Activated naive CD4-positive, alpha-beta T cell treated with anti-CD3 and anti-CD28 coated beads, Interleukin-2, amount 10 ng/mL, durations not matched to agents 7 days and 5 days (primary cell): ENCODE measurements at regions not wholly inside any gene's neighbourhood (a gene's known extent, or its start where the extent isn't known, plus 50 kb on each side); places are given as distances from the start of the nearest gene placed in this dataset.

Source experiments
- CTCF ChIA-PET: fragments of 350-600 bp; sonication (Branson Sonifier 250); formaldehyde crosslinking; loops from one replicate; lab custom pipeline; 2021; ENCODE audit warnings: antibody characterized with exemption; lab: Charles Lee
- DNase-seq: peaks from one replicate; pipeline ENCODE4 v3.0.0-alpha.2; 2020
- H3K27ac Mint-ChIP-seq: one replicate; pipeline ENCODE4 v1.8.0; 2021; ENCODE audit warnings: mild to moderate bottlenecking, moderate library complexity, mixed read lengths
- H3K27me3 Mint-ChIP-seq: one replicate; pipeline ENCODE4 v1.8.0; 2021; ENCODE audit warnings: mild to moderate bottlenecking, mixed read lengths
- H3K36me3 Mint-ChIP-seq: one replicate; pipeline ENCODE4 v1.8.0; 2021; ENCODE audit warnings: mixed read lengths
- H3K4me1 Mint-ChIP-seq: one replicate; pipeline ENCODE4 v1.8.0; 2021; ENCODE audit warnings: mixed read lengths
- H3K4me3 Mint-ChIP-seq: one replicate; pipeline ENCODE4 v1.8.0; 2021; ENCODE audit warnings: mild to moderate bottlenecking, moderate library complexity, mixed read lengths
- H3K9me3 Mint-ChIP-seq: one replicate; pipeline ENCODE4 v1.8.0; 2021; ENCODE audit warnings: mixed read lengths

- no peak for DNase-seq
- no peaks in the 10 kb centered on the region for H3K27me3 Mint-ChIP-seq
- no peaks in the 10 kb centered on the region for H3K4me1 Mint-ChIP-seq
- H3K27ac Mint-ChIP-seq = no peak overlapping the region
- H3K4me3 Mint-ChIP-seq = no peak overlapping the region
- no peaks in the 10 kb centered on the region for H3K9me3 Mint-ChIP-seq
- CTCF ChIA-PET = no interaction called here
- H3K36me3 Mint-ChIP-seq = no peaks in the 10 kb centered on the region
Observed at GRCh38 chr11:111168871-111169270, 76.7 kb upstream of the POU2AF2 start.

GRCh38 chr11:111167666-111168065 lies 77.9 kb upstream of the POU2AF2 start:
- CTCF ChIA-PET = no interaction called here
- H3K27ac Mint-ChIP-seq = no peak overlapping the region
- H3K36me3 Mint-ChIP-seq = no peaks in the 10 kb centered on the region
- no peaks in the 10 kb centered on the region for H3K4me1 Mint-ChIP-seq
- no peaks in the 10 kb centered on the region for H3K9me3 Mint-ChIP-seq
- H3K27me3 Mint-ChIP-seq = no peaks in the 10 kb centered on the region
- DNase-seq = no peak
- H3K4me3 Mint-ChIP-seq = no peak overlapping the region

GRCh38 chr11:111166598-111166997 lies 78.9 kb upstream of the POU2AF2 start:
- H3K4me3 Mint-ChIP-seq = no peak overlapping the region
- no peak for DNase-seq
- no peak overlapping the region for H3K27ac Mint-ChIP-seq
- CTCF ChIA-PET = no interaction called here
- H3K36me3 Mint-ChIP-seq = no peaks in the 10 kb centered on the region
- no peaks in the 10 kb centered on the region for H3K9me3 Mint-ChIP-seq
- no peaks in the 10 kb centered on the region for H3K27me3 Mint-ChIP-seq
- H3K4me1 Mint-ChIP-seq = no peaks in the 10 kb centered on the region

- DNase-seq = no peak
- H3K4me1 Mint-ChIP-seq = no peaks in the 10 kb centered on the region
Observed at GRCh38 chr11:111162305-111162704, 83.2 kb upstream of the POU2AF2 start.

GRCh38 chr11:111157571-111157970 lies 88.0 kb upstream of the POU2AF2 start:
- Mint-ChIP-seq H3K36me3 (no peaks in the 10 kb centered on the region), H3K27ac (no peak overlapping the region), H3K27me3 (no peaks in the 10 kb centered on the region), H3K4me1 (no peaks in the 10 kb centered on the region), H3K4me3 (no peak overlapping the region), H3K9me3 (no peaks in the 10 kb centered on the region)
- DNase-seq = no peak
- CTCF ChIA-PET = no interaction called here

More at GRCh38 chr11:111162305-111162704, 83.2 kb upstream of the POU2AF2 start:
- H3K27me3 Mint-ChIP-seq = no peaks in the 10 kb centered on the region
- H3K27ac Mint-ChIP-seq = no peak overlapping the region
- H3K4me3 Mint-ChIP-seq = no peak overlapping the region
- H3K36me3 Mint-ChIP-seq = no peaks in the 10 kb centered on the region
- H3K9me3 Mint-ChIP-seq = no peaks in the 10 kb centered on the region
- CTCF ChIA-PET = no interaction called here

- H3K27me3 Mint-ChIP-seq = no peaks in the 10 kb centered on the region
- H3K4me1 Mint-ChIP-seq = no peaks in the 10 kb centered on the region
- H3K4me3 Mint-ChIP-seq = no peak overlapping the region
- no peaks in the 10 kb centered on the region for H3K9me3 Mint-ChIP-seq
- H3K36me3 Mint-ChIP-seq = no peaks in the 10 kb centered on the region
- H3K27ac Mint-ChIP-seq = no peak overlapping the region
- CTCF ChIA-PET = no interaction called here
- DNase-seq = no peak
Observed at GRCh38 chr11:111155021-111155420, 90.5 kb upstream of the POU2AF2 start.

GRCh38 chr11:111153194-111153593 lies 92.3 kb upstream of the POU2AF2 start:
- Mint-ChIP-seq H3K4me1 (no peaks in the 10 kb centered on the region), H3K27me3 (no peaks in the 10 kb centered on the region), H3K4me3 (no peak overlapping the region), H3K27ac (no peak overlapping the region), H3K9me3 (no peaks in the 10 kb centered on the region), H3K36me3 (no peaks in the 10 kb centered on the region)
- DNase-seq = no peak
- CTCF ChIA-PET = no interaction called here

- Mint-ChIP-seq H3K4me1 (no peaks in the 10 kb centered on the region), H3K9me3 (no peaks in the 10 kb centered on the region), H3K27me3 (no peaks in the 10 kb centered on the region), H3K27ac (no peak overlapping the region), H3K36me3 (no peaks in the 10 kb centered on the region), H3K4me3 (no peak overlapping the region)
- DNase-seq = no peak
- CTCF ChIA-PET = no interaction called here
Observed at GRCh38 chr11:111148953-111149352, 96.6 kb upstream of the POU2AF2 start.

GRCh38 chr11:111148121-111148520 lies 97.4 kb upstream of the POU2AF2 start:
- Mint-ChIP-seq H3K4me3 (no peak overlapping the region), H3K9me3 (no peaks in the 10 kb centered on the region), H3K4me1 (no peaks in the 10 kb centered on the region), H3K27me3 (no peaks in the 10 kb centered on the region), H3K36me3 (no peaks in the 10 kb centered on the region), H3K27ac (no peak overlapping the region)
- CTCF ChIA-PET = interaction anchor here (0.6 kb wide), 1 partner anchor 67 kb away, joined by 3 read pairs; no protein-coding TSS in a partner anchor
- no peak for DNase-seq

GRCh38 chr11:111137846-111138245 lies 107.7 kb upstream of the POU2AF2 start:
- Mint-ChIP-seq H3K4me3 (no peak overlapping the region), H3K36me3 (no peaks in the 10 kb centered on the region), H3K27me3 (no peaks in the 10 kb centered on the region), H3K9me3 (no peaks in the 10 kb centered on the region), H3K27ac (no peak overlapping the region), H3K4me1 (no peaks in the 10 kb centered on the region)
- CTCF ChIA-PET = no interaction called here
- DNase-seq = no peak

- no peaks in the 10 kb centered on the region for H3K9me3 Mint-ChIP-seq
- no peaks in the 10 kb centered on the region for H3K36me3 Mint-ChIP-seq
- no peak for DNase-seq
- no peak overlapping the region for H3K27ac Mint-ChIP-seq
- CTCF ChIA-PET = no interaction called here
- no peaks in the 10 kb centered on the region for H3K27me3 Mint-ChIP-seq
- H3K4me3 Mint-ChIP-seq = no peak overlapping the region
- no peaks in the 10 kb centered on the region for H3K4me1 Mint-ChIP-seq
Observed at GRCh38 chr11:111135778-111136570, 109.6 kb upstream of the POU2AF2 start.

- no peak for DNase-seq
- Mint-ChIP-seq H3K27ac (no peak overlapping the region), H3K36me3 (no peaks in the 10 kb centered on the region), H3K27me3 (no peaks in the 10 kb centered on the region), H3K4me1 (no peaks in the 10 kb centered on the region), H3K4me3 (no peak overlapping the region), H3K9me3 (no peaks in the 10 kb centered on the region)
- CTCF ChIA-PET = no interaction called here
Observed at GRCh38 chr11:111135101-111135500, 110.4 kb upstream of the POU2AF2 start.

GRCh38 chr11:111128076-111128870 lies 117.3 kb upstream of the POU2AF2 start:
- Mint-ChIP-seq H3K27me3 (no peaks in the 10 kb centered on the region), H3K36me3 (no peaks in the 10 kb centered on the region), H3K9me3 (no peaks in the 10 kb centered on the region), H3K4me1 (no peaks in the 10 kb centered on the region), H3K27ac (no peak overlapping the region), H3K4me3 (no peak overlapping the region)
- CTCF ChIA-PET = no interaction called here
- DNase-seq = no peak

- no peak for DNase-seq
- Mint-ChIP-seq H3K27me3 (peaks cover 4% of the 10 kb centered on the region), H3K4me3 (no peak overlapping the region), H3K36me3 (no peaks in the 10 kb centered on the region), H3K27ac (no peak overlapping the region), H3K9me3 (no peaks in the 10 kb centered on the region), H3K4me1 (no peaks in the 10 kb centered on the region)
- CTCF ChIA-PET = no interaction called here
Observed at GRCh38 chr11:111124724-111125123, 120.8 kb upstream of the POU2AF2 start.
